K562 (cell line): ENCODE measurements at regions not wholly inside any gene's neighbourhood (a gene's known extent, or its start where the extent isn't known, plus 50 kb on each side); places are given as distances from the start of the nearest gene placed in this dataset.

Source experiments
- ATAC-seq: fragments of 200-7000 bp; cut with Tn5 transposase; 3 replicates; pipeline ENCODE4 v1.9.1; 2020; ENCODE audit warnings: moderate library complexity
- BruUV-seq: library from RNA; stranded (reverse); fragments of 400-500 nt; replicated peaks from 2 replicates; lab custom pipeline; 2021; lab: Mats Ljungman, UMichigan
- CTCF ChIA-PET: fragments of 300-600 bp; formaldehyde crosslinking; extraction: SDS; loops from one replicate; lab custom pipeline; 2021; ENCODE audit warnings: low intra/inter-chr PET ratio; lab: Yijun Ruan, JAX
- POLR2A ChIA-PET: fragments of 300-600, 350-650 bp; sonication (Branson Sonifier 250); formaldehyde crosslinking; extraction: SDS; loops from one replicate; lab custom pipeline; 2021; ENCODE audit warnings: antibody characterized with exemption, inconsistent platforms; lab: Yijun Ruan, JAX
- DNase-seq, 4 experiments: peaks; one replicate each; pipeline versions ENCODE4 v3.0.0 to v3.0.0-alpha.2; 2011 to 2018; ENCODE audit warnings: low spot score in 3 of 4, mixed read lengths in 3 of 4; ENCODE audit errors: extremely low read depth in 1 of 4
- FAIRE-seq: peaks from 2 replicates; lab custom pipeline; 2011; peaks lifted over from hg19 to GRCh38; lab: Jason Lieb, UNC
- H2AFZ ChIP-seq: 2 replicates; pipeline ENCODE4 v1.6.0; 2011; ENCODE audit warnings: low read depth, low read length, control low read depth, inconsistent platforms
- H3K27ac ChIP-seq: fragments of 200-600 bp; 3 replicates; pipeline ENCODE4 v1.8.0; 2011; ENCODE audit warnings: low read depth, mild to moderate bottlenecking, control low read depth, inconsistent platforms, low read length, moderate library complexity, mixed read lengths; ENCODE audit errors: extremely low read depth
- H3K27me3 ChIP-seq, 2 experiments: fragments of 300-600 bp in 1 of 2; 2 replicates in 1 of 2; 3 replicates in 1 of 2; pipeline versions ENCODE4 v1.6.0 to v1.8.0; 2011; ENCODE audit warnings: inconsistent platforms in 2 of 2, low read length in 2 of 2, mild to moderate bottlenecking in 1 of 2, mixed read lengths in 1 of 2, moderate library complexity in 1 of 2; ENCODE audit not compliant: control insufficient read depth in 2 of 2, insufficient read depth in 2 of 2
- H3K36me3 ChIP-seq: fragments of 300-600 bp; 3 replicates; pipeline ENCODE4 v1.8.0; 2011; ENCODE audit warnings: mild to moderate bottlenecking, low read length, inconsistent platforms; ENCODE audit not compliant: control insufficient read depth, insufficient read depth
- H3K4me1 ChIP-seq, 2 experiments: fragments of 200-600 bp in 1 of 2; replicated peaks in 1 of 2; 2 replicates in 1 of 2; 3 replicates in 1 of 2; pipeline versions ENCODE4 v1.5.1 to v1.8.0; 2011; ENCODE audit warnings: inconsistent platforms in 2 of 2, low read length in 2 of 2, mild to moderate bottlenecking in 1 of 2, mixed read lengths in 1 of 2, moderate library complexity in 1 of 2; ENCODE audit not compliant: control insufficient read depth in 2 of 2, insufficient read depth in 2 of 2
- H3K4me2 ChIP-seq: 2 replicates; pipeline ENCODE4 v1.6.1; 2011; ENCODE audit warnings: low read length, control low read depth, inconsistent platforms, mixed read lengths; ENCODE audit not compliant: insufficient read depth
- H3K4me3 ChIP-seq: fragments of 200-600 bp; sonication (generic), shearing (Covaris generic); 2 replicates; pipeline ENCODE4 v1.5.1; 2016; ENCODE audit warnings: control low read depth, inconsistent platforms
- H3K79me2 ChIP-seq: fragments of 200-600 bp; 3 replicates; pipeline ENCODE4 v1.8.0; 2011; ENCODE audit warnings: low read length, inconsistent platforms; ENCODE audit not compliant: control insufficient read depth, insufficient read depth
- H3K9ac ChIP-seq, 2 experiments: 2 replicates each; pipeline versions ENCODE4 v1.6.0 to v1.6.1; 2011; ENCODE audit warnings: low read depth in 2 of 2, low read length in 2 of 2, control low read depth in 1 of 2, inconsistent platforms in 1 of 2, mild to moderate bottlenecking in 1 of 2, mixed read lengths in 1 of 2; ENCODE audit not compliant: insufficient read depth in 1 of 2
- H3K9me1 ChIP-seq: one replicate; pipeline ENCODE4 v1.6.0; 2011; ENCODE audit warnings: inconsistent platforms, mild to moderate bottlenecking, low read length, moderate library complexity; ENCODE audit not compliant: control insufficient read depth, insufficient read depth
- H3K9me3 ChIP-seq: replicated peaks from 2 replicates; pipeline ENCODE4 v1.5.1; 2011; ENCODE audit warnings: low read depth, low read length, inconsistent platforms; ENCODE audit not compliant: control insufficient read depth, insufficient read depth
- H4K20me1 ChIP-seq: replicated peaks from 2 replicates; pipeline ENCODE4 v1.6.1; 2011; ENCODE audit warnings: low read length, inconsistent platforms, mixed read lengths; ENCODE audit not compliant: control insufficient read depth, insufficient read depth
- BMI1 ChIP-seq: fragments of 150-350 bp; IDR thresholded peaks from 2 replicates; pipeline ENCODE4 v1.6.1; 2014; ENCODE audit warnings: low read length
- ELF1 ChIP-seq: fragments of 200-800 bp; sonication (Bioruptor generic); IDR thresholded peaks from 2 replicates; pipeline ENCODE4 v1.6.1; 2016; ENCODE audit warnings: missing genetic modification characterization, missing compliant biosample characterization
- EP300 ChIP-seq: IDR thresholded peaks from 2 replicates; pipeline ENCODE4 v1.6.1; 2012; ENCODE audit warnings: low read length, improper control_type of control experiment
- HBP1 ChIP-seq: fragments of 450-650 bp; formaldehyde crosslinking; IDR thresholded peaks from 2 replicates; pipeline ENCODE4 v1.4.0; 2022; ENCODE audit warnings: missing genetic modification characterization
- MEF2A ChIP-seq: IDR thresholded peaks from 2 replicates; pipeline ENCODE4 v1.6.1; 2011; ENCODE audit warnings: low read depth, mild to moderate bottlenecking, low read length, moderate library complexity; ENCODE audit not compliant: control insufficient read depth
- POU5F1 ChIP-seq: fragments of 150-350 bp; IDR thresholded peaks from 2 replicates; pipeline ENCODE4 v1.6.1; 2014; ENCODE audit warnings: borderline replicate concordance, low read length, low read depth, mild to moderate bottlenecking; ENCODE audit not compliant: partially characterized antibody
- RCOR1 ChIP-seq, 2 experiments: IDR thresholded peaks; 2 replicates each; pipeline ENCODE4 v1.6.1; 2012; ENCODE audit warnings: low read depth in 2 of 2, low read length in 2 of 2, borderline replicate concordance in 1 of 2, improper control_type of control experiment in 1 of 2
- SRSF9 ChIP-seq: fragments of 200-400 bp; formaldehyde crosslinking; IDR thresholded peaks from 2 replicates; pipeline ENCODE4 v1.6.1; 2017; ENCODE audit warnings: low read depth, low read length, borderline replicate concordance
- TEAD2 ChIP-seq: fragments of 450-650 bp; IDR thresholded peaks from 2 replicates; pipeline ENCODE4 v1.6.1; 2016; ENCODE audit warnings: missing genetic modification characterization, control low read depth, missing compliant biosample characterization
- ZBTB5 ChIP-seq: fragments of 450-650 bp; IDR thresholded peaks from 2 replicates; pipeline ENCODE4 v1.6.1; 2017; ENCODE audit warnings: antibody characterized with exemption
- ZNF239 ChIP-seq: fragments of 250-450 bp; sonication (Bioruptor Pico); IDR thresholded peaks from 2 replicates; pipeline ENCODE4 v1.4.0; 2020; ENCODE audit warnings: mild to moderate bottlenecking
- ZNF431 ChIP-seq: sonication (generic); formaldehyde crosslinking; IDR thresholded peaks from 2 replicates; pipeline ENCODE4 v1.8.0; 2022; ENCODE audit warnings: mild to moderate bottlenecking, missing genetic modification reagents
- ZNF584 ChIP-seq: fragments of 200-800 bp; sonication (Bioruptor generic); IDR thresholded peaks from 2 replicates; pipeline ENCODE4 v1.6.1; 2016; ENCODE audit warnings: low read depth, mild to moderate bottlenecking, missing genetic modification characterization, missing compliant biosample characterization
- ZNF668 ChIP-seq: fragments of 250-450 bp; sonication (Bioruptor Pico); IDR thresholded peaks from 2 replicates; pipeline ENCODE4 v1.8.0; 2022; ENCODE audit warnings: mild to moderate bottlenecking, inconsistent platforms
- WGBS: fragments of 100-300 bp; shearing (Covaris generic); methylation state at CpG from one replicate; pipeline ENCODE4 v1.1.6; 2016; ENCODE audit warnings: low coverage, mixed read lengths; ENCODE audit not compliant: insufficient coverage; ENCODE audit errors: missing lambda C conversion rate; 5-methylcytosine and 5-hydroxymethylcytosine counted together
- in situ Hi-C: fragments of 300-500 bp; cut with MboI; formaldehyde crosslinking; loops from 4 replicates; pipeline ENCODE4 v1.15.0; 2018; ENCODE audit warnings: inconsistent platforms, mixed read lengths
- intact Hi-C: fragments of 100-400 bp; cut with micrococcal nuclease; formaldehyde crosslinking; loops from 2 replicates; pipeline ENCODE4 v1.14.2; 2022
- TF ChIP-seq, protein P1 (sequence below), 2 experiments: IDR thresholded peaks in 1 of 2; conservative IDR thresholded peaks in 1 of 2; 2 replicates each; pipeline ENCODE4 v1.6.1; 2016; ENCODE audit warnings: low read depth in 2 of 2, mild to moderate bottlenecking in 1 of 2, missing compliant biosample characterization in 1 of 2, missing genetic modification characterization in 1 of 2, moderate library complexity in 1 of 2
- TF ChIP-seq, protein P2 (sequence below): fragments of 450-650 bp; IDR thresholded peaks from 2 replicates; pipeline ENCODE4 v1.6.1; 2016; ENCODE audit warnings: antibody characterized with exemption

GRCh38 chr7:48822138-48822537, 102.2 kb upstream of the CDC14C start:
- no TSS peak for BruUV-seq
- Histone ChIP-seq H3K36me3 (no peaks in the 10 kb centered on the region), H3K4me3 (no peak overlapping the region), H3K9ac (no peak overlapping the region), H3K79me2 (no peaks in the 10 kb centered on the region), H3K4me2 (no peak overlapping the region), H3K4me1 (no peaks in the 10 kb centered on the region), H3K27ac (no peak overlapping the region), H3K9me3 (no peaks in the 10 kb centered on the region; the same call in none of the 2 replicates), H2AFZ (no peak overlapping the region), H3K27me3 (no peaks in the 10 kb centered on the region), H3K9me1 (no peaks in the 10 kb centered on the region), H4K20me1 (no peaks in the 10 kb centered on the region)
- intact Hi-C loops = no loop called here
- in situ Hi-C loops = no loop called here
- no peak for ATAC-seq
- CTCF ChIA-PET = no interaction called here
- POLR2A ChIA-PET = no interaction called here
- FAIRE-seq = no peak
- no peak for DNase-seq
- WGBS = 0% methylated on average over 1 of the region's 1 CpG
- TF ChIP-seq ZNF668 (CRISPR knock-in tag) (no peak), RCOR1 (IDR thresholded peaks at IDR 0.05; ENCODE audit: borderline replicate concordance in 1 of 2, low read depth in 2 of 2, low read length in 2 of 2) (no peak), MEF2A (no peak), POU5F1 (no peak), SRSF9 (no peak), ZNF431 (no peak), HBP1 (CRISPR knock-in tag) (no peak), EP300 (no peak), ZBTB5 (no peak), ZNF239 (CRISPR knock-in tag) (no peak), TEAD2 (tag) (no peak), ELF1 (no peak), ZNF584 (CRISPR knock-in tag) (no peak), BMI1 (no peak)
- TF ChIP-seq, protein P1, sequence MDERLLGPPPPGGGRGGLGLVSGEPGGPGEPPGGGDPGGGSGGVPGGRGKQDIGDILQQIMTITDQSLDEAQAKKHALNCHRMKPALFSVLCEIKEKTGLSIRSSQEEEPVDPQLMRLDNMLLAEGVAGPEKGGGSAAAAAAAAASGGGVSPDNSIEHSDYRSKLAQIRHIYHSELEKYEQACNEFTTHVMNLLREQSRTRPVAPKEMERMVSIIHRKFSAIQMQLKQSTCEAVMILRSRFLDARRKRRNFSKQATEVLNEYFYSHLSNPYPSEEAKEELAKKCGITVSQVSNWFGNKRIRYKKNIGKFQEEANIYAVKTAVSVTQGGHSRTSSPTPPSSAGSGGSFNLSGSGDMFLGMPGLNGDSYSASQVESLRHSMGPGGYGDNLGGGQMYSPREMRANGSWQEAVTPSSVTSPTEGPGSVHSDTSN (CRISPR knock-in tag; IDR thresholded peaks at IDR 0.05; ENCODE audit: low read depth) = no peak
- TF ChIP-seq, protein P1 (tag; conservative IDR thresholded peaks at IDR 0.05; ENCODE audit: low read depth) = no peak
- TF ChIP-seq, protein P2, sequence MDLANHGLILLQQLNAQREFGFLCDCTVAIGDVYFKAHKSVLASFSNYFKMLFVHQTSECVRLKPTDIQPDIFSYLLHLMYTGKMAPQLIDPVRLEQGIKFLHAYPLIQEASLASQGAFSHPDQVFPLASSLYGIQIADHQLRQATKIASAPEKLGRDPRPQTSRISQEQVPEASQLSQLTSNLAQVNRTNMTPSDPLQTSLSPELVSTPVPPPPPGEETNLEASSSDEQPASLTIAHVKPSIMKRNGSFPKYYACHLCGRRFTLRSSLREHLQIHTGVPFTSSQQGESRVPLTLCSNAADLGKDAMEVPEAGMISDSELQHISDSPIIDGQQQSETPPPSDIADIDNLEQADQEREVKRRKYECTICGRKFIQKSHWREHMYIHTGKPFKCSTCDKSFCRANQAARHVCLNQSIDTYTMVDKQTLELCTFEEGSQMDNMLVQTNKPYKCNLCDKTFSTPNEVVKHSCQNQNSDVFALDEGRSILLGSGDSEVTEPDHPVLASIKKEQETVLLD = no peak
